ENCODE measurements at regions not wholly inside any gene's neighbourhood (a gene's known extent, or its start where the extent isn't known, plus 50 kb on each side); places are given as distances from the start of the nearest gene placed in this dataset.

DNA sequence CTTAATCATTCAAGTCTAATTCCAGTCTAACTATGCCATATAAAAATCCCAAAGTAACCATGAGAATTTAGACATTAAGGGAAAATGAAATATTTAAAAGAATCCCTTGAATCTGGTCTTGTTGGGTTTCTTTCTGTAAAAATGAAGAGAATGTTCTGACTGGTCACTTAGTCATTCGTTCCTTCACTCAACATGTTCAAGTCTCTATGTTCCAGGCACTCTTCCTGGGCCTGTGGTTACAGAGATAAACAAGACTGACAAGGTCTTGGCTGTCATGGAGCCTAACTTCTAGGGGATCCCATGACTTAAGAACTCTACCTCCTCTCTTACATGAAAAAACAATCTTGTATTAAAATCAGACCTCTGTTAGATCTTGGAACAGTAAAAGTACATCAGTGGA is 638.6 kb upstream of the TBL1XR1 start:
- intact Hi-C loops (cut with micrococcal nuclease), result loop anchor here (5.0 to 10.0 kb wide), 2 partner anchors 96 to 229 kb away; no protein-coding TSS in a partner anchor
- Histone ChIP-seq H3F3A (ENCODE audit: low read length, unreplicated experiment) (no peaks in the 10 kb centered on the region), H3K4me1 (ENCODE audit: insufficient read depth, low read length) (peaks cover 26% of the 10 kb centered on the region), H3K9ac (ENCODE audit: low read length) (no peak overlapping the region), H3K36me3 (ENCODE audit: low read depth, low read length) (no peaks in the 10 kb centered on the region), H3K9me2 (replicated peaks; ENCODE audit: low read length) (no peaks in the 10 kb centered on the region), H3K4me2 (ENCODE audit: low read length) (peak overlapping the region; percentile 28; the same call in 1 of the 2 replicates), H3K9me3 (ENCODE audit: low read length) (no peaks in the 10 kb centered on the region), H3K27me3 (ENCODE audit: low read length) (no peaks in the 10 kb centered on the region), H3K4me3 (ENCODE audit: low read length) (no peak overlapping the region), H2AFZ (ENCODE audit: low read length) (no peak overlapping the region), H3K79me2 (ENCODE audit: low read length) (no peaks in the 10 kb centered on the region), H4K20me1 (ENCODE audit: low read length) (no peaks in the 10 kb centered on the region), H3K27ac (ENCODE audit: low read length) (peak overlapping the region; percentile 40)
- ChIA-PET POLR2A (ENCODE audit: unreplicated experiment) (no interaction called here), CTCF (no interaction called here)
- ATAC-seq, result peak; percentile 21; the same call in 1 of the 2 replicates
- TF ChIP-seq EZH2 (IDR thresholded peaks at IDR 0.05; ENCODE audit: low read length, unreplicated experiment) (no peak), CTCF (conservative IDR thresholded peaks at IDR 0.05; ENCODE audit: low read depth, low read length) (no peak), EZH2phosphoT487 (IDR thresholded peaks at IDR 0.05; ENCODE audit: borderline replicate concordance, low read length) (no peak)
- no TSS peak for BruUV-seq (replicated peaks)
- peak; percentile 80 for DNase-seq

GRCh38 chr3:177836671-177837070 is 639.4 kb upstream of the TBL1XR1 start:
- intact Hi-C loops (cut with micrococcal nuclease), result loop anchor here (5.0 to 10.0 kb wide), 2 partner anchors 96 to 228 kb away; no protein-coding TSS in a partner anchor
- ChIA-PET POLR2A (ENCODE audit: unreplicated experiment) (no interaction called here), CTCF (no interaction called here)
- peak; percentile 31 for DNase-seq
- H3K36me3 ChIP-seq (ENCODE audit: low read depth, low read length), result no peaks in the 10 kb centered on the region
- no peak overlapping the region for H2AFZ ChIP-seq (ENCODE audit: low read length)
- no peak for TF ChIP-seq EZH2 (IDR thresholded peaks at IDR 0.05; ENCODE audit: low read length, unreplicated experiment)
- TF ChIP-seq CTCF (conservative IDR thresholded peaks at IDR 0.05; ENCODE audit: low read depth, low read length), result no peak
- TF ChIP-seq EZH2phosphoT487 (IDR thresholded peaks at IDR 0.05; ENCODE audit: borderline replicate concordance, low read length), result no peak
- H3K9me3 ChIP-seq (ENCODE audit: low read length), result no peaks in the 10 kb centered on the region
- H3K9me2 ChIP-seq (replicated peaks; ENCODE audit: low read length), result no peaks in the 10 kb centered on the region
- peaks cover 26% of the 10 kb centered on the region for H3K4me1 ChIP-seq (ENCODE audit: insufficient read depth, low read length)
- no peak overlapping the region for H3K4me3 ChIP-seq (ENCODE audit: low read length)
- no peak for ATAC-seq
- no peak overlapping the region for H3K4me2 ChIP-seq (ENCODE audit: low read length)
- no peak overlapping the region for H3K9ac ChIP-seq (ENCODE audit: low read length)
- H3K79me2 ChIP-seq (ENCODE audit: low read length), result no peaks in the 10 kb centered on the region
- no peak overlapping the region for H3K27ac ChIP-seq (ENCODE audit: low read length)
- H3F3A ChIP-seq (ENCODE audit: low read length, unreplicated experiment), result no peaks in the 10 kb centered on the region
- no peaks in the 10 kb centered on the region for H4K20me1 ChIP-seq (ENCODE audit: low read length)
- no peaks in the 10 kb centered on the region for H3K27me3 ChIP-seq (ENCODE audit: low read length)
- no TSS peak for BruUV-seq (replicated peaks)

DNA sequence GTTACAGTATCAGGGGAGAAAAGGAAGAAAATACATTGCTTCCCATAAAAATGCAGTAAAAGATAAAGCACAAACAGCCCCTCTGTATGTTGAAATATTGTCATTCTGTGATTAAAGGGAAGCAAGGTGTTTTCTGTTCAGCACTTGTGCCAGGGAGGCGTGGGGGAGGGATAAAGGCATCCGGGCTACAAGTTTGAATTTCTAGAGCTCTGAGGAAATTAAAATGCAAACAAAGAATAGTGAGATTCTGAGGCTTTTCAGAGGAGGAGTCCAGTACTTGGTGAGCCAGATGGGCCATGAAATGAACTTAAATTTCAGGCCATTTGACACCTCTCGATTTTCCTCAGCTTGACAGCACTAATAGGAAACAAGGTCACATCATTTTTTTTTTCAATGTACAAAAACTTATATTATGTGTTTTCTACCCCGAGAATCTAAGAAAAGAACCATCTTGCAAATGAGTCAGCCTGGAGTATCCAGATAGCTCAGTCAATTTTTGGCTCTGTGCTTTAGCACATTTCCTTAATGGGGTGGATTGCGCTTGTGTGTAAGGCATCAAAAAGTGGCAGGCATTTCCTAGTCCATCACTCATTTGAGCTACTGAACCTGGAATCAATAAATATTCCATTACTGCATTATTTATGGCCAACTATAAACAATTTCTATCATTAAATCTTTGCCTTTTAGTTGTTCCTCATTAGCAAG is 640.8 kb upstream of the TBL1XR1 start:
- no peak for ATAC-seq
- Histone ChIP-seq H3K4me1 (ENCODE audit: insufficient read depth, low read length) (peaks cover 26% of the 10 kb centered on the region), H3K4me3 (ENCODE audit: low read length) (no peak overlapping the region), H3F3A (ENCODE audit: low read length, unreplicated experiment) (no peaks in the 10 kb centered on the region), H3K4me2 (ENCODE audit: low read length) (no peak overlapping the region), H2AFZ (ENCODE audit: low read length) (no peak overlapping the region), H3K79me2 (ENCODE audit: low read length) (no peaks in the 10 kb centered on the region), H3K9ac (ENCODE audit: low read length) (no peak overlapping the region), H4K20me1 (ENCODE audit: low read length) (no peaks in the 10 kb centered on the region), H3K27ac (ENCODE audit: low read length) (no peak overlapping the region), H3K27me3 (ENCODE audit: low read length) (no peaks in the 10 kb centered on the region), H3K9me3 (ENCODE audit: low read length) (no peaks in the 10 kb centered on the region), H3K9me2 (replicated peaks; ENCODE audit: low read length) (no peaks in the 10 kb centered on the region), H3K36me3 (ENCODE audit: low read depth, low read length) (no peaks in the 10 kb centered on the region)
- no TSS peak for BruUV-seq (replicated peaks)
- TF ChIP-seq CTCF (conservative IDR thresholded peaks at IDR 0.05; ENCODE audit: low read depth, low read length) (no peak), EZH2 (IDR thresholded peaks at IDR 0.05; ENCODE audit: low read length, unreplicated experiment) (no peak), EZH2phosphoT487 (IDR thresholded peaks at IDR 0.05; ENCODE audit: borderline replicate concordance, low read length) (no peak)
- ChIA-PET CTCF (no interaction called here), POLR2A (ENCODE audit: unreplicated experiment) (no interaction called here)
- DNase-seq, result no peak
- intact Hi-C loops (cut with micrococcal nuclease), result loop anchor here (5.0 to 10.0 kb wide), 2 partner anchors 94 to 227 kb away; no protein-coding TSS in a partner anchor

All from PC-3 (cell line).